CD4-positive, alpha-beta T cell treated with Interleukin-1 beta for 1 hour (primary cell): ENCODE measurements at regions not wholly inside any gene's neighbourhood (a gene's known extent, or its start where the extent isn't known, plus 50 kb on each side); places are given as distances from the start of the nearest gene placed in this dataset.
"Not testable (repeated sequence)": the region's sequence is repeated elsewhere in the genome, so short reads cannot be mapped to it uniquely, and the experiment has no call there.

Source experiments
- DNase-seq, 2 donors: peaks; one replicate each; pipeline ENCODE4 v3.0.0-alpha.2; 2020 to 2022

GRCh38 chrX:3994315-3994714 is 280.9 kb upstream of the PRKX start:
- no peak for DNase-seq

GRCh38 chrX:3990569-3990968 is 277.1 kb upstream of the PRKX start:
- DNase-seq, result no peak

- DNase-seq, result not testable (repeated sequence)
Measured at GRCh38 chrX:3972104-3972858, 258.8 kb upstream of the PRKX start.

GRCh38 chrX:3968749-3969148 is 255.3 kb upstream of the PRKX start:
- DNase-seq, result no peak

- no peak for DNase-seq
Measured at GRCh38 chrX:3963980-3964379, 250.5 kb upstream of the PRKX start.

- DNase-seq, result no peak
Measured at GRCh38 chrX:3962511-3963311, 249.3 kb upstream of the PRKX start.

- DNase-seq, result no peak
Measured at GRCh38 chrX:3960952-3961351, 247.5 kb upstream of the PRKX start.

GRCh38 chrX:3951859-3952258 is 238.4 kb upstream of the PRKX start:
- no peak for DNase-seq

- DNase-seq, result no peak
Measured at GRCh38 chrX:3950373-3950772, 236.9 kb upstream of the PRKX start.

- DNase-seq, result no peak
Measured at GRCh38 chrX:3943965-3944364, 230.5 kb upstream of the PRKX start.

- DNase-seq, result peak in 1 of 2 donors; percentile 1
Measured at GRCh38 chrX:3940000-3940610, 226.7 kb upstream of the PRKX start.

GRCh38 chrX:3938587-3938986 is 225.1 kb upstream of the PRKX start:
- DNase-seq, result no peak

- not testable (repeated sequence) for DNase-seq
Measured at GRCh38 chrX:3935196-3935595, 221.7 kb upstream of the PRKX start.

- not testable (repeated sequence) for DNase-seq
Measured at GRCh38 chrX:3920424-3921017, 207.1 kb upstream of the PRKX start.

- not testable (repeated sequence) for DNase-seq
Measured at GRCh38 chrX:3919668-3920423, 206.4 kb upstream of the PRKX start.

- DNase-seq, result not testable (repeated sequence)
Measured at GRCh38 chrX:3914813-3915212, 201.4 kb upstream of the PRKX start.

GRCh38 chrX:3914059-3914458 is 200.6 kb upstream of the PRKX start:
- DNase-seq, result not testable (repeated sequence)

- DNase-seq, result not testable (repeated sequence)
Measured at GRCh38 chrX:3911012-3911411, 197.6 kb upstream of the PRKX start.

- DNase-seq, result not testable (repeated sequence)
Measured at GRCh38 chrX:3910611-3911010, 197.2 kb upstream of the PRKX start.

GRCh38 chrX:3905522-3906258 is 192.2 kb upstream of the PRKX start:
- not testable (repeated sequence) for DNase-seq

- DNase-seq, result not testable (repeated sequence)
Measured at GRCh38 chrX:3902222-3902621, 188.8 kb upstream of the PRKX start.

GRCh38 chrX:3896755-3897154 is 183.3 kb upstream of the PRKX start:
- DNase-seq, result not testable (repeated sequence)
